Upper lobe of left lung (tissue), 4 donors: ENCODE measurements at regions not wholly inside any gene's neighbourhood (a gene's known extent, or its start where the extent isn't known, plus 50 kb on each side); places are given as distances from the start of the nearest gene placed in this dataset.

Experiments
- CTCF ChIP-seq, 6 experiments: fragments of 450-650 bp in 4 of 6; fragments of 200-600 bp in 2 of 6; sonication (generic) in 2 of 6; IDR thresholded peaks; one replicate each; pipeline ENCODE4 v1.5.1; 2016 to 2019; ENCODE audit warnings: antibody characterized with exemption in 6 of 6
- POLR2A ChIP-seq, 4 donors: fragments of 450-650 bp; IDR thresholded peaks; one replicate each; pipeline ENCODE4 v1.5.1; 2016 to 2017; ENCODE audit warnings: antibody characterized with exemption in 4 of 4, mild to moderate bottlenecking in 2 of 4

- TF ChIP-seq CTCF (IDR thresholded peaks at IDR 0.05) (no peak), POLR2A (IDR thresholded peaks at IDR 0.05) (no peak)
Observed at GRCh38 chr13:77406644-77407440, 79.9 kb upstream of the MYCBP2 start.
